Progenitor cell of endocrine pancreas (in vitro differentiated cells): ENCODE measurements at regions not wholly inside any gene's neighbourhood (a gene's known extent, or its start where the extent isn't known, plus 50 kb on each side); places are given as distances from the start of the nearest gene placed in this dataset.
A peak's percentile ranks its signal among the peaks of the same experiment; 100 is the strongest.

Source experiments
- DNase-seq: peaks from one replicate; pipeline ENCODE4 v3.0.0; 2021; ENCODE audit warnings: low spot score; ENCODE audit not compliant: unreplicated experiment
- H3K27ac Mint-ChIP-seq: 2 replicates; pipeline ENCODE4 v1.8.0; 2021; ENCODE audit warnings: mild to moderate bottlenecking, moderate library complexity, mixed read lengths
- H3K27me3 Mint-ChIP-seq: 2 replicates; pipeline ENCODE4 v1.8.0; 2021; ENCODE audit warnings: mixed read lengths
- H3K36me3 Mint-ChIP-seq: 2 replicates; pipeline ENCODE4 v1.8.0; 2022; ENCODE audit warnings: mixed read lengths; ENCODE audit not compliant: insufficient read depth
- H3K4me1 Mint-ChIP-seq: 2 replicates; pipeline ENCODE4 v1.8.0; 2021; ENCODE audit warnings: low read depth, mixed read lengths
- H3K4me3 Mint-ChIP-seq: 2 replicates; pipeline ENCODE4 v1.8.0; 2021; ENCODE audit warnings: low read depth, mild to moderate bottlenecking, moderate library complexity, mixed read lengths
- H3K9me3 Mint-ChIP-seq: 2 replicates; pipeline ENCODE4 v1.8.0; 2021; ENCODE audit warnings: low read depth, mixed read lengths
- CTCF ChIP-seq: fragments of 200-600 bp; sonication (generic); IDR thresholded peaks from one replicate; pipeline ENCODE4 v1.5.0; 2021; ENCODE audit warnings: antibody characterized with exemption, mild to moderate bottlenecking; ENCODE audit not compliant: unreplicated experiment

GRCh38 chr6:8670792-8671191 is 235.4 kb upstream of the SLC35B3 start:
- H3K4me3 Mint-ChIP-seq, result no peak overlapping the region
- no peaks in the 10 kb centered on the region for H3K4me1 Mint-ChIP-seq
- H3K36me3 Mint-ChIP-seq, result no peaks in the 10 kb centered on the region
- H3K27ac Mint-ChIP-seq, result no peak overlapping the region
- H3K9me3 Mint-ChIP-seq, result no peaks in the 10 kb centered on the region
- no peaks in the 10 kb centered on the region for H3K27me3 Mint-ChIP-seq
- no peak for TF ChIP-seq CTCF
- DNase-seq, result no peak

- no peaks in the 10 kb centered on the region for H3K36me3 Mint-ChIP-seq
- TF ChIP-seq CTCF, result no peak
- H3K4me3 Mint-ChIP-seq, result no peak overlapping the region
- no peaks in the 10 kb centered on the region for H3K27me3 Mint-ChIP-seq
- H3K4me1 Mint-ChIP-seq, result peaks cover 13% of the 10 kb centered on the region
- no peaks in the 10 kb centered on the region for H3K9me3 Mint-ChIP-seq
- DNase-seq, result no peak
- no peak overlapping the region for H3K27ac Mint-ChIP-seq
These were observed 229.4 kb upstream of the SLC35B3 start for GRCh38 chr6:8664700-8665099.

- no peak overlapping the region for H3K27ac Mint-ChIP-seq
- no peak for DNase-seq
- peaks cover 13% of the 10 kb centered on the region for H3K4me1 Mint-ChIP-seq
- H3K4me3 Mint-ChIP-seq, result no peak overlapping the region
- H3K9me3 Mint-ChIP-seq, result no peaks in the 10 kb centered on the region
- TF ChIP-seq CTCF, result no peak
- no peaks in the 10 kb centered on the region for H3K27me3 Mint-ChIP-seq
- H3K36me3 Mint-ChIP-seq, result no peaks in the 10 kb centered on the region
These were observed 228.7 kb upstream of the SLC35B3 start for GRCh38 chr6:8664070-8664469.

GRCh38 chr6:8659404-8660189 is 224.3 kb upstream of the SLC35B3 start:
- Mint-ChIP-seq H3K36me3 (no peaks in the 10 kb centered on the region), H3K9me3 (no peaks in the 10 kb centered on the region), H3K27me3 (no peaks in the 10 kb centered on the region), H3K4me3 (no peak overlapping the region), H3K27ac (no peak overlapping the region), H3K4me1 (peaks cover 19% of the 10 kb centered on the region)
- no peak for DNase-seq
- TF ChIP-seq CTCF, result no peak

GRCh38 chr6:8658416-8658815 is 223.1 kb upstream of the SLC35B3 start:
- Mint-ChIP-seq H3K4me1 (peaks cover 9% of the 10 kb centered on the region), H3K9me3 (no peaks in the 10 kb centered on the region), H3K4me3 (no peak overlapping the region), H3K36me3 (no peaks in the 10 kb centered on the region), H3K27me3 (no peaks in the 10 kb centered on the region), H3K27ac (peak overlapping the region; percentile 73)
- DNase-seq, result no peak
- no peak for TF ChIP-seq CTCF
